ENCODE measurements at regions not wholly inside any gene's neighbourhood (a gene's known extent, or its start where the extent isn't known, plus 50 kb on each side); places are given as distances from the start of the nearest gene placed in this dataset.
"Not testable (repeated sequence)": the region's sequence is repeated elsewhere in the genome, so short reads cannot be mapped to it uniquely, and the experiment has no call there.

DNA sequence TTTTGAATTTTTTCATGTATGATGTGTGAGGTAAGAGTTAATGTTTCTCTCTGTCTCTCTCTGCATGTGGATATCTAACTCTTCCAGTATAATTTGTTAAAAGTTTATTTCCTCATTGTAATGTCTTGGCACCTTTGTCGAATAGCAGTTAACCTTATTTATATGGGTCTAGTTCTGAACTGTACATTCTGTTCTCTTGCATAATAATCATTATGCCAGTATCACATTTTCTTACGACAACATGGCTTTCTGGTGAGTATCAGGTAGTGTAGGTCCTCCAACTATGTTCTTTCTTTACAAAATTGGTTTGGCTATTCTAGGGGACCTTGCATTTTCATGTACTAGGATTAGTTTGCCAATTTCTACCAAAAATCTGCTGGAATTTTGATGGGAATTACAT is 337.0 kb upstream of the FZD8 start:
- no peak overlapping the region for H3K4me3 ChIP-seq (ENCODE audit: low read depth, low read length)
- DNase-seq (ENCODE audit: low read depth), result no peak
- TF ChIP-seq, protein P1, sequence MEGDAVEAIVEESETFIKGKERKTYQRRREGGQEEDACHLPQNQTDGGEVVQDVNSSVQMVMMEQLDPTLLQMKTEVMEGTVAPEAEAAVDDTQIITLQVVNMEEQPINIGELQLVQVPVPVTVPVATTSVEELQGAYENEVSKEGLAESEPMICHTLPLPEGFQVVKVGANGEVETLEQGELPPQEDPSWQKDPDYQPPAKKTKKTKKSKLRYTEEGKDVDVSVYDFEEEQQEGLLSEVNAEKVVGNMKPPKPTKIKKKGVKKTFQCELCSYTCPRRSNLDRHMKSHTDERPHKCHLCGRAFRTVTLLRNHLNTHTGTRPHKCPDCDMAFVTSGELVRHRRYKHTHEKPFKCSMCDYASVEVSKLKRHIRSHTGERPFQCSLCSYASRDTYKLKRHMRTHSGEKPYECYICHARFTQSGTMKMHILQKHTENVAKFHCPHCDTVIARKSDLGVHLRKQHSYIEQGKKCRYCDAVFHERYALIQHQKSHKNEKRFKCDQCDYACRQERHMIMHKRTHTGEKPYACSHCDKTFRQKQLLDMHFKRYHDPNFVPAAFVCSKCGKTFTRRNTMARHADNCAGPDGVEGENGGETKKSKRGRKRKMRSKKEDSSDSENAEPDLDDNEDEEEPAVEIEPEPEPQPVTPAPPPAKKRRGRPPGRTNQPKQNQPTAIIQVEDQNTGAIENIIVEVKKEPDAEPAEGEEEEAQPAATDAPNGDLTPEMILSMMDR (IDR thresholded peaks at IDR 0.05; ENCODE audit: low read depth, low read length, missing control alignments), result no peak

DNA sequence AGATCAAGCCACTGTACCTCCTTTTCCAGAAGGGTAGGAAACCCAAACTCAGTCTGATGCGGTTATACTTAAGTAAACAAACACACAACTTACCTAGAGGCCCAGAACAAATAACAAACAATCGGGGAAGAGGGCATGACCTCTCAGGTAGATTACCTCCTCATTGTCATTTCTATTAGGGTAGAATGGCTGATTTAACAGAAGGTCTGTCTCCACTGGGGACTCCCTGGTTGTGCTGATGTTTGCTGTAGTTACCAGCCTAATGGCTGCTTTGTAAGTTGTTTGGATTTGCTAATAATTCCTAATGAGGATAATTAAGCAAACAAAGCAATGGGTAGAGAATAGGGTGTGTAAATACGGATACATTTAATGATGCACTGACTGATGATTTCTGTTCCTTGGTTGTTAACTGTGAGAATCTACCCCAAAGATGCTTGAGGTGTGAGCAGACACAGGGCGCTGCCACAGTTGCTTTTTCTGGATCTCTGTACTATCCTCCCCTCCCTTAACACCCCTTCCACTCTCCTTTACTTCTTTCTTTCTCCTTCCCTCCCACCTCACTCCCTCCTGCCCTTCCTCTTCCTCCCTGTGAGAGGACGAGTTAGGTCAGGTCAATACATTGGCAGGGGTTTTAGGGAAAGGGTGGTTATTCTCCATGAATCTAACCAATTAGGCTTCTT is 332.0 kb upstream of the FZD8 start:
- DNase-seq (ENCODE audit: low read depth); H3K4me3 ChIP-seq (ENCODE audit: low read depth, low read length): not testable (repeated sequence)

DNA sequence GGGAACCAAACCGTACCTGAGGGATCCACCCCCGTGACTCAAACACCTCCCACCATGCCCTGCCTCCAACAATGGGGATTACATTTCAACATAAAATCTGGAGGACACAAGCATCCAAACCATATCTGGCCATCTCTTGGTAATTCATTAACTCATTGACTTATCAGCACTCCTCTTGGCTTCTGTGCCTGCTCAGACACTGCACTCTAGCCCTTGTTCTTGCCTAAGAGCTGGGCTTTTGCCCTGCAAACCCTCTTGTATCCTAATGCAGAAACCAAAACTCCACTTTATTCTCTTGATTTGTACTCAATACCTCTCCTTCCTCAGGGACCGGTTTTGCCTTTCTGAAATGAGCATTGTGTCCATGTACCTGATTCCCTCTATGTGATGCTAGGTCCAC is 330.2 kb upstream of the FZD8 start:
- no peak for DNase-seq (ENCODE audit: low read depth)
- TF ChIP-seq, protein P1 (IDR thresholded peaks at IDR 0.05; ENCODE audit: low read depth, low read length, missing control alignments), result no peak
- H3K4me3 ChIP-seq (ENCODE audit: low read depth, low read length), result no peak overlapping the region

DNA sequence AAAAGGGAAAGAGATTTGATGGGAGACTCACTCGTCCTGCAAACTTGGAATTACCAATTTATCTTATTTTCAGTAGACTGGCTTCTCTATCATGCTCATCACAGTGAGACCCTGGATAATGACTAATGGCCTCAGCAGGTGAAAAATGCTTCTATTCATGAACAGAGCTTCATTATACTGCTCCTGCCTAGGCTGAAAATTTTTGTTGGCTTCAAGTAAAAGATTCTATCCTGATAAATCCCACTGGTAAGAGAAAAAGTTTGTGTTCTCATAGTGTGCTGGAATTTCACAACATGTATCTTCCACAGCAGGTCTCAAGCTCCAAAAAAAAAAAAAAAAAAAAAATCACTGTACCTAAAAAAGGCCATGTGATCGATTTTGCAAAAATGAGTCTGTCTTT is 329.3 kb upstream of the FZD8 start:
- TF ChIP-seq, protein P1 (IDR thresholded peaks at IDR 0.05; ENCODE audit: low read depth, low read length, missing control alignments), result no peak
- no peak for DNase-seq (ENCODE audit: low read depth)
- no peak overlapping the region for H3K4me3 ChIP-seq (ENCODE audit: low read depth, low read length)

DNA sequence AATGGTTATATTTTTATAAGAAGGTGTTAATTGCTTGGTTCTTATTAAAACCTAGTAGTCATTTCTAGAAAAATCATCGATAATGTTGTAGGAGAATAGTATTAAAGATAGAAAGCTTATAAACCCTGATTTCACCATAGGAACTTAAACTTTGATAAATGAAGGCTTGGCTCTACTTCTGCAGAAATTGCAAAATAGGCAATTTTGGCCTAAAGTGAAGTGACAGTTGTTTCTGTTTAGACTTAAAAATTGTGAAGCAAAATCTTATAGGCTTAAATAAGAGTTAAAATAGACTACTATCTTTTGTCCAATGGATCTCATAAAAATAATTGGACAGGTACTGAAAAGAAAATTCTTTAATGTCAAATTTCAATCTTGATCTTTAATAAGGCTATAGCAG is 321.6 kb upstream of the FZD8 start:
- no peak for DNase-seq (ENCODE audit: low read depth)
- TF ChIP-seq, protein P1 (IDR thresholded peaks at IDR 0.05; ENCODE audit: low read depth, low read length, missing control alignments), result no peak

DNA sequence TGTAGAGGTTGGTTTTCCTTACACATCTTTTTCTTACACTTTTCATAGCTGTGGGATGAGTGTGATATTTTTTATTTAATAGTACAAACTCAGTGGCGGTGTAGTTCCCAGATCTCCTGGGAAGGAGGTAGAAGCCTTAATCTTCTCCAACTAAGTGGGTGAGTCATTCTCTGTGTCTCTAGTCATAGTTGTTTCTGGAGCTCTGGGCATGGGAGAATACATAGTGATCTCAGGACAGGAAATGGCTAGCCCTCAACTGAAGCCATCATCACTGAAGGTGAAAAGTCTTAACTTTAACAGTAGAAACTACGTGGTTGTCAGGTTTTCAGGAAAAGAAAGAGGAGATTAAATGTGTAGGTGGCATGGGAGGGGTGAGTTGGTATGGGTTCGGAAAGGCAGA is 319.4 kb upstream of the FZD8 start:
- TF ChIP-seq, protein P1 (IDR thresholded peaks at IDR 0.05; ENCODE audit: low read depth, low read length, missing control alignments), result no peak
- DNase-seq (ENCODE audit: low read depth), result no peak

More for the DNA sequence above, 321.6 kb upstream of the FZD8 start:
- H3K4me3 ChIP-seq (ENCODE audit: low read depth, low read length), result no peak overlapping the region

DNA sequence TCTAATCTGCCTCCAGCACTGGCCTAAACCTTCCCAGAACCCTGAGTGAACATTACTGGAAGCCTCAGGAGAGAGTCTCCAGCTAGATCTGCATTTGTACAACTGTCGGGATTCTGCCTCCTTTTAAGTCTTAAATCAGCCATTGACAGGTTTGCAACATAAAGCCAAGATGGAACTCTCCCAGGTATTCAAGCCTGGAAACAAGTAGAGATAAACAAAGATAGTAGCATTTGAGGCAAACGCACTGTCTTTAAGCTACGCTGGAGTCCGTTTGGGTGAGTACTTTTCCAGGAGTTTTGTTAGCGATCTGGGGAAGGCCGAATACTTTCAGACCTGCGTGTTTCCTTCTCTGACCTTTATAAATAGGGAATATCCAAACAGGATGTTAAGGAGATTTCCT is 317.2 kb upstream of the FZD8 start:
- no peak for DNase-seq (ENCODE audit: low read depth)
- TF ChIP-seq, protein P1 (IDR thresholded peaks at IDR 0.05; ENCODE audit: low read depth, low read length, missing control alignments), result no peak
- no peak overlapping the region for H3K4me3 ChIP-seq (ENCODE audit: low read depth, low read length)

More for the DNA sequence above, 319.4 kb upstream of the FZD8 start:
- no peak overlapping the region for H3K4me3 ChIP-seq (ENCODE audit: low read depth, low read length)

DNA sequence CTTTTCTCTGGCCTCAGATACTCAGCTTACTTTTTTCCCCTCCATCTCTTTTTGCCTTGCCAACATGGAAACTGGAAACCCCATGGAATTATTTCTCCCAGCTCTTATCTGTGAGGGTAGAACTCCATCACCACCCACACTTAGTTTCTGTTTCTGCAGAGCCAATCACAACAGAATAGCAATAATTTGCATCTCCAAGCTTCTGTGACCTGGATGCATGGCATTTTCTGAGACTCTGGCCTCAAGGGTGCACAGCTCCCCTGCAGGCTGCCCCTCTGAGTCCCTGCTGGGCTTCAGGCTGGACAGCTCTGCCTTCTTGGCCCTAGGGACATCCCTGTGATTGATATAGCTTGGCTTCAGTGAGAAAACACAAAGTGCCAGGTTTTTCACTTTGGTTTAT is 316.5 kb upstream of the FZD8 start:
- not testable (repeated sequence) for DNase-seq (ENCODE audit: low read depth); H3K4me3 ChIP-seq (ENCODE audit: low read depth, low read length)
